IPS-18c (cell line): ENCODE measurements at regions not wholly inside any gene's neighbourhood (a gene's known extent, or its start where the extent isn't known, plus 50 kb on each side); places are given as distances from the start of the nearest gene placed in this dataset.
"Not testable (repeated sequence)": the region's sequence is repeated elsewhere in the genome, so short reads cannot be mapped to it uniquely, and the experiment has no call there.

Experiments
- H3K4me3 ChIP-seq: 2 replicates; pipeline ENCODE4 v1.7.0; 2013; ENCODE audit warnings: low read depth, mild to moderate bottlenecking, low read length, moderate library complexity; ENCODE audit not compliant: insufficient read depth
- H3K9me3 ChIP-seq: one replicate; pipeline ENCODE4 v1.6.1; 2013; ENCODE audit warnings: mild to moderate bottlenecking, low read length, moderate library complexity; ENCODE audit not compliant: control insufficient read depth, insufficient read depth

DNA sequence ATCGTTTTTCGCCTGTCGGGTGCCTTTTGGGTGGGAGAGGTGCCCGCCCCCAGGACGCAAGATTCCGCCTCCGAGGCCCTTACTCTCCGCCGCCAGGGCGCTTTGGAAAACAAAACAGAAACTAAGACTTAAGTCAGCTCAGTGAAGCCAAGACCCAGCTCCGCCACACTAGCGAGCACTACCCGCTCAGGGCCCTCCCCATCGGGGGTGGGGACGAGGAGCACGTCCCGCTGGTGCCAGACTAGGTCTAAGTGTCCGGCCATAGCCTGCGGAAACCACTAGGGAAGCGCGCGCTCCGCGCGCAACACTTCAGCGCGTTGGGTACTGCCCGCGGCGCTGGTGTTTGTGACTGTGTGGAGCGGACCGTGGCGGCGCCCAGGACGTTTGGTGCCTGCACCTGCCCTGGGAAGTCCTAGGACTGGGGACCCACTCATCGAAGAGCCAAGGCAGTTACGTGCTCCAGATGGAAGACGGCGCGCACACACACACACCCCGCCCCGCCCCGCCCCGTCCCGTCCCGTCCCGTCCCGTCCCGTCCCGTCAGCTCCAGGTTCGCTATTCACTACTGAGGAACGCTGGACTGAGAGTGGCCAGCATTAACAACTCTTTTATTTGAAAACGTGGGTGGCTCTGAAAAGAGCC is 57.6 kb upstream of the BOLA1 start:
- not testable (repeated sequence) for H3K9me3 ChIP-seq

GRCh38 chr1:149842458-149843064 is 56.8 kb upstream of the BOLA1 start:
- H3K4me3 ChIP-seq, H3K9me3 ChIP-seq: not testable (repeated sequence)

More for the DNA sequence above, 57.6 kb upstream of the BOLA1 start:
- H3K4me3 ChIP-seq: not testable (repeated sequence)

DNA sequence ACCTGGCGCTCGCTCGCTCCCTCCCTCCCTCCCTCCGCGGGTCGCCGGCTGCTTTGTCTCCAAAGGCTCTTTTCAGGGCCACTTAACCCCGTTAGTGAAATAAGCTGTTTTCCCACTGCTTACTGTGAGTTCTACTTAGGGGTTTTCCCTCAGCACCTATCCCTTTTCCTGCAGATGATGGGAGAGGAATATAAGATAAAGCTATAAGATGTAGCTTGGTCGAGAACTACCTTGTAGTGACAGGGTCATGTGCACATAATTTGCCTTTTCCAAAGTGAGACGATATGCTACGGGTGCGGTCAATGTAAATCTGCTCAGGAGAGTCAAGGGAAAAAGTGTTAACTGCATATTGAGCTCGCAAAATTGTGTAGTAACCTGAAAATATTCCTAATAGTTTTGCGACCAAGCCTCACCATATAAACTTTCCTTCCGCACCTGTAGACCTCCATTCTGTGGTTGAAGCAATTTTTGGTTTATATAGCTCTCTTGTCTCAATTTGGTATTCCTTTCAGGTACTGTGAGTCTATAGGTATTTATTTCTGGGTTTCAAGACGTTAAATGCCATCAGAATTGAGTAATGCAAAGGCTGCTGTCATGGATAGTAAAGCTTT is 55.8 kb upstream of the BOLA1 start:
- no peaks in the 10 kb centered on the region for H3K9me3 ChIP-seq
- peak overlapping the region; percentile 68 for H3K4me3 ChIP-seq

DNA sequence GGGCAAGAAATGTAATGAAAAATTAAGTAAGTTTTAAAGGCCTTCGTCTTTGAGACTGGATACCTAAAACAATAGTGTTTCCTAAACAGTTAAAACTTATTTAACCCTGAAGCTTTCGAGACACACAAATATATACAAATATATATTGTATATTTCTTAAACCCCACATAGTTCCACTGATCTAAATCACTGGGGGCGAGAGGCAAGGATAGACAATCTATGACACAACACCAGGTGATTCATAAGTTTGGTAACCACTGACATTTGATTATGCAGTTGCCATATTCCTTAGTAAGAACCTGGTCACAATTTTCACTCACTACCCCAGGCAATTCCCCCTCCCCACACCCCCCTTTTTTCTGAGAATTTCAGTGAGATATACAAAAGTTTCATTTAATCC is 55.3 kb upstream of the BOLA1 start:
- Histone ChIP-seq H3K4me3 (peak overlapping the region; percentile 68; the same call in 1 of the 2 replicates), H3K9me3 (no peaks in the 10 kb centered on the region)

- H3K9me3 ChIP-seq: no peaks in the 10 kb centered on the region
- H3K4me3 ChIP-seq: peak overlapping the region; percentile 68; the same call in 1 of the 2 replicates
Observed at GRCh38 chr1:149844650-149845255, 54.6 kb upstream of the BOLA1 start.

- Histone ChIP-seq H3K4me3 (peak overlapping the region; percentile 25; the same call in 1 of the 2 replicates), H3K9me3 (no peaks in the 10 kb centered on the region)
Observed at GRCh38 chr1:149845416-149845815, 54.0 kb upstream of the BOLA1 start.

- H3K4me3 ChIP-seq: no peak overlapping the region; the same call in 1 of the 2 replicates
Observed at GRCh38 chr1:149846042-149846441, 53.3 kb upstream of the BOLA1 start.

GRCh38 chr1:149846593-149847466 is 52.5 kb upstream of the BOLA1 start:
- Histone ChIP-seq H3K9me3 (no peaks in the 10 kb centered on the region), H3K4me3 (no peak overlapping the region)

More at GRCh38 chr1:149846042-149846441, 53.3 kb upstream of the BOLA1 start:
- no peaks in the 10 kb centered on the region for H3K9me3 ChIP-seq

GRCh38 chr1:149848340-149849110 is 50.8 kb upstream of the BOLA1 start:
- peak overlapping the region; percentile 70 for H3K4me3 ChIP-seq
- H3K9me3 ChIP-seq: no peaks in the 10 kb centered on the region

DNA sequence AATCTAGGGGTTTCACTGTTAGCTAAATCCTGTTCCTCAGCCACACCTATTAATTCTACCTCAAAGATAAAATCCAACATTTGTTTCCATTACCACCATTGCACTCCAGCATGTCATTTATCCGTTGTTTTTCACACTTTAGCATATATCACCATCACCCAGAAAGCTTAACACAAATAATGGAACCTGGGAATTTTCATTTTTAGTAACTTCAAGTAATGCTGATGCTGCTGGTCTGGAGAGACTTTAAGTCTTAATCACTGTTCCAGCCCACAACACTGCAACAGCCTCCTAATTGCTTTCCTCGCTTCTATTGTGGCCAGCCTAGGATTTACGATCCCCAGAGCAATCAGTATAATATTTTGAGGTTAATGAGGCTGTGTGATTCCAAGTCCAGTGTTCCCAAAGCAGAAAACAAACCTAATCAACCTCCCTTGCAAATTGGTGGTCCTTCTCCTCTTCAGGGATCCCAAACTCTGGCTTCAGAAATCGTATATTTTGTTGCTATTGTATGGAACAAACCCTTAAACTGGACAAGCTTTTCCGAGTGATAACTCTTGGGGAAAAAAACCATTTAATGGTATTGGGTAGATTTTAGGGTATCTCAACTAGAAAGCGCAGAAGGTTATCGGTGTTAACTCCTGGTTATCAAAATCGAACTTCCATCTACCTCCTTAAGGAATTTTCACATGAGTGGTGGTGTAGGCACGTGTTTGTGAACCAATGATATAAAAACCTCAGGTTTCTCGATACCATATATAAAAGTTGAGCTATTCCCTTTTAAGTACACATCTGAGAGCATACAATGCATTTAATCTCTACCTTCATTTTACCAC is 50.0 kb upstream of the BOLA1 start:
- no peaks in the 10 kb centered on the region for H3K9me3 ChIP-seq
- peak overlapping the region; percentile 70 for H3K4me3 ChIP-seq
